Left ventricle myocardium inferior (tissue), 1 donor: ENCODE measurements at regions not wholly inside any gene's neighbourhood (a gene's known extent, or its start where the extent isn't known, plus 50 kb on each side); places are given as distances from the start of the nearest gene placed in this dataset.

Experiments
- DNase-seq: peaks from one replicate; pipeline ENCODE4 v3.0.0-alpha.2; 2020
- H3K27ac ChIP-seq: fragments of 200-600 bp; replicated peaks from 2 replicates; pipeline ENCODE4 v1.8.0; 2021
- H3K27me3 ChIP-seq: fragments of 200-600 bp; 2 replicates; pipeline ENCODE4 v1.8.0; 2021; ENCODE audit warnings: low read depth
- H3K36me3 ChIP-seq: fragments of 200-600 bp; 2 replicates; pipeline ENCODE4 v1.8.0; 2021
- H3K4me1 ChIP-seq: fragments of 200-600 bp; 2 replicates; pipeline ENCODE4 v1.8.0; 2021
- H3K4me3 ChIP-seq: fragments of 200-600 bp; 2 replicates; pipeline ENCODE4 v1.8.0; 2021; ENCODE audit warnings: mild to moderate bottlenecking, moderate library complexity
- H3K9me3 ChIP-seq: fragments of 200-600 bp; replicated peaks from 2 replicates; pipeline ENCODE4 v1.8.0; 2021
- intact Hi-C: fragments of 100-400 bp; cut with micrococcal nuclease; formaldehyde crosslinking; loops from one replicate; pipeline ENCODE4 v1.11.0; 2022
- TF ChIP-seq, protein P1 (sequence below): fragments of 200-600 bp; IDR thresholded peaks from 2 replicates; pipeline ENCODE4 v1.8.0; 2021; ENCODE audit warnings: antibody characterized with exemption, mild to moderate bottlenecking, borderline replicate concordance
- donor health status: DM: no; HTN: yes; CAD: no; lungs with severe emphysema.

DNA sequence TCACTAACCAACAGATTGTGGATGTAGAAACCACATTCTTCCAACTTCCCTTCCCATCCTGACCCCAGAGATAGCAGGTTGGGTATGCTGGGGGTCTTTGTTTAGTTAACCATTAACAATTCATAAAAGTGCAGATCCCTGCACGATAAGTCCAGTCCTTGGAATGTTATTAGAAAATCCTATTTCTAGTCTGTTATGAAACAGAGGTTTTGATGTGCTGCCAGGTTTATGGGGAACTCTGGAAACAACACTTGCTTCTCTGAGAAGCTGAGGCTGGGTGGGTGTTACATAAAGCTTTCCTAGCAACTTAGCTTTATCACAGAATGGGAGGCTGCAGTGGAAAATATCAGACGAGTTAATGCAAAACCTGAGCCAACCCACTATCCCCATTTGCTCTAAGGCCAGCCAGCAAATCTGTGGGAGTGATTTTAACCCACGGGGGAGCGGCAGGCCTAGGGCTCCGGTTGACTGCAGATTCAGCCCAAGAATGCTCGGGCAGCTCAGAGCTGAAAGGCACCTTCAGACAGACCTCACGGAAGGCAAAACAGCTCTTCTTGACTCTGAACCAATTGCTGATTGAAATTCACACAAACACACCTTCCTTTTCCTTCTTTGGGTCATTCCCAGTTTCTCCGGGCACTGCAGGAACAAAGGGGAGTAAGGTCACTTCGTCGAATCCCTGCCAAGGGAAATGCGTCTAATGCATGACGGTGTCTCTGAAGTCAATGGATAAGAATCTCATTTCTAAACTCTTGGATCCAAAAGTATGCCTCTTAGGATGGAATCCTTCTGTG lies 111.7 kb upstream of the IRF2BP2 start:
- intact Hi-C loops = loop anchor here (2.0 to 10.0 kb wide), 4 partner anchors 111 to 356 kb away; partner anchors contain the start of gene IRF2BP2
- Histone ChIP-seq H3K4me1 (peaks cover 96% of the 10 kb centered on the region), H3K9me3 (no peaks in the 10 kb centered on the region), H3K36me3 (no peaks in the 10 kb centered on the region), H3K4me3 (peak overlapping the region; percentile 41), H3K27me3 (no peaks in the 10 kb centered on the region), H3K27ac (peak overlapping the region; percentile 99)
- DNase-seq = peak; percentile 60
- TF ChIP-seq, protein P1, sequence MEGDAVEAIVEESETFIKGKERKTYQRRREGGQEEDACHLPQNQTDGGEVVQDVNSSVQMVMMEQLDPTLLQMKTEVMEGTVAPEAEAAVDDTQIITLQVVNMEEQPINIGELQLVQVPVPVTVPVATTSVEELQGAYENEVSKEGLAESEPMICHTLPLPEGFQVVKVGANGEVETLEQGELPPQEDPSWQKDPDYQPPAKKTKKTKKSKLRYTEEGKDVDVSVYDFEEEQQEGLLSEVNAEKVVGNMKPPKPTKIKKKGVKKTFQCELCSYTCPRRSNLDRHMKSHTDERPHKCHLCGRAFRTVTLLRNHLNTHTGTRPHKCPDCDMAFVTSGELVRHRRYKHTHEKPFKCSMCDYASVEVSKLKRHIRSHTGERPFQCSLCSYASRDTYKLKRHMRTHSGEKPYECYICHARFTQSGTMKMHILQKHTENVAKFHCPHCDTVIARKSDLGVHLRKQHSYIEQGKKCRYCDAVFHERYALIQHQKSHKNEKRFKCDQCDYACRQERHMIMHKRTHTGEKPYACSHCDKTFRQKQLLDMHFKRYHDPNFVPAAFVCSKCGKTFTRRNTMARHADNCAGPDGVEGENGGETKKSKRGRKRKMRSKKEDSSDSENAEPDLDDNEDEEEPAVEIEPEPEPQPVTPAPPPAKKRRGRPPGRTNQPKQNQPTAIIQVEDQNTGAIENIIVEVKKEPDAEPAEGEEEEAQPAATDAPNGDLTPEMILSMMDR = no peak

DNA sequence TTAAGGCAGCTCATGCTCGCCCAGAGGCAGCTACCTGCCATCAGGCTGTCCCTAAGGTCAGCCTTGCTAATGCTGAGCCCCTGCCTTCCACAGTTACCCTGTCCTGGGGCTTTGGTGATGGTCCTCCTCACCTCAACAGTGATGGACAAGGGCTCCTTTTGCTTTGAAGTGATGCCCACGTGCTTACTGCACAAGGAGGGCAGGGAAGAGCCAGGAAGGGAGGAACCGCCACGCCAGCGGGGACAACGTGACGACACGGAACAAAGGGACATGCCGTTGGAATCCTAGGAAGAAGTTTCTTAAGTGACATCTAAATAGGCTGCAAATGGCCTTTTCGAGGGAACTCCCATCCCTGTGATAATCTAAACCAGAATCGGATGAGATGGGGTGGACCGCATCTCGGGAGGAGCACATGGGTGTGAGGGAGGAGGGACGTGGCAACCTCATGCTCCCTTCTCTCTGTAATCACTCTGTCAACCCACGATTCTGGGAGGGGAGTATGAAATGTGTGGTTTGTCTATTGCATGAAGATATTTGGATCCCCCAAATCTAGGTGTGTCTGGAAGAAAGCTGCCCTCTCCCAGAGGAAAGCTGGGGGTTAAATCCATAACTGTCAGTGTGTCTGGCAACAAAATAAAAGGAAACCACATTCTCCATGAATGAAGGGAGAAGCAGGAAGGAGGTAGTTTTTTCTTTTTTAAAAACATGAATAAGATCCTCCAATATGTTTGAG lies 110.9 kb upstream of the IRF2BP2 start:
- DNase-seq = no peak
- intact Hi-C loops = loop anchor here (2.0 to 10.0 kb wide), 4 partner anchors 110 to 356 kb away; partner anchors contain the start of gene IRF2BP2
- H3K4me3 ChIP-seq = no peak overlapping the region
- H3K27me3 ChIP-seq = no peaks in the 10 kb centered on the region
- TF ChIP-seq, protein P1 = no peak
- H3K36me3 ChIP-seq = no peaks in the 10 kb centered on the region
- peaks cover 96% of the 10 kb centered on the region for H3K4me1 ChIP-seq
- no peaks in the 10 kb centered on the region for H3K9me3 ChIP-seq
- peak overlapping the region; percentile 99 for H3K27ac ChIP-seq

DNA sequence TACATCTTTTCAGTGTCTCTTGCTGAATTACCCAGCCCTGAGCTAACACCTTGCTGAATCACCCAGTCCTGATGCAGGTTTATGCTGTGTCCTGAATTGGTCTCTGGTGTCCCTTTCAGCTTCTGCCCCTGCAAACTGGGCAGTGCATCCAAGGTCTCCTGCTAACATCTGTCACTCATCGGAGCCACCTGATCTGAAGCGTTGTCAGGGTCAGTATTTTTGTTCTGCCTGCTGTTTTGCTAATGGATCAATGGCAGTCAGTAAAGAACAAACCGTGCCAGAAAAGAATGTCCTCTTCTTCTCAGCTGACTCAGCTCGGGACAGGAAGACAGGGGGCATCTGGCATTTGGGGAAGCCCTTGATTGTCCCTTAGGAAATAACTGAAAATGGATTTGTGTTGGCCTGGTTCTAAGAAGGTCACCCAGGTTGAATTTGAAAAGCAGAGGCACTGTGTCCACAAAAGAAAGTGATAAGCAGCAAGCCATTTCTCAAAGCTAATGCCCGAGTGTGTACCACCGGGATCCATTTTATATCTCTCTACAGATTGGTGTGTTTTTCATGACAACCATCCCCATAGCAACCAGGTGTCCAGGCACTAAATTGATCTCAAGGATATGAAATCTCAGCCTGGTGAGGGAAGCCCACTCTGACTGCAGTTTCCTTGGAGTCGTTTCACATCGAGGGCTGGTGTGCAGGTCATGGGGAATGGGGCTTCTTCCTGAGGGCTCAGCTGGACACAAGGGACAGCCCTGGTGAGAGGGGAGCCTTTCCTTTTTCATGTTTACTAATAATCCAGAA lies 109.7 kb upstream of the IRF2BP2 start:
- Histone ChIP-seq H3K4me1 (peaks cover 89% of the 10 kb centered on the region), H3K27me3 (no peaks in the 10 kb centered on the region), H3K36me3 (no peaks in the 10 kb centered on the region), H3K9me3 (no peaks in the 10 kb centered on the region), H3K27ac (peak overlapping the region; percentile 99), H3K4me3 (no peak overlapping the region)
- no peak for DNase-seq
- TF ChIP-seq, protein P1 = no peak
- intact Hi-C loops = loop anchor here (2.0 to 10.0 kb wide), 4 partner anchors 109 to 358 kb away; partner anchors contain the start of gene IRF2BP2

DNA sequence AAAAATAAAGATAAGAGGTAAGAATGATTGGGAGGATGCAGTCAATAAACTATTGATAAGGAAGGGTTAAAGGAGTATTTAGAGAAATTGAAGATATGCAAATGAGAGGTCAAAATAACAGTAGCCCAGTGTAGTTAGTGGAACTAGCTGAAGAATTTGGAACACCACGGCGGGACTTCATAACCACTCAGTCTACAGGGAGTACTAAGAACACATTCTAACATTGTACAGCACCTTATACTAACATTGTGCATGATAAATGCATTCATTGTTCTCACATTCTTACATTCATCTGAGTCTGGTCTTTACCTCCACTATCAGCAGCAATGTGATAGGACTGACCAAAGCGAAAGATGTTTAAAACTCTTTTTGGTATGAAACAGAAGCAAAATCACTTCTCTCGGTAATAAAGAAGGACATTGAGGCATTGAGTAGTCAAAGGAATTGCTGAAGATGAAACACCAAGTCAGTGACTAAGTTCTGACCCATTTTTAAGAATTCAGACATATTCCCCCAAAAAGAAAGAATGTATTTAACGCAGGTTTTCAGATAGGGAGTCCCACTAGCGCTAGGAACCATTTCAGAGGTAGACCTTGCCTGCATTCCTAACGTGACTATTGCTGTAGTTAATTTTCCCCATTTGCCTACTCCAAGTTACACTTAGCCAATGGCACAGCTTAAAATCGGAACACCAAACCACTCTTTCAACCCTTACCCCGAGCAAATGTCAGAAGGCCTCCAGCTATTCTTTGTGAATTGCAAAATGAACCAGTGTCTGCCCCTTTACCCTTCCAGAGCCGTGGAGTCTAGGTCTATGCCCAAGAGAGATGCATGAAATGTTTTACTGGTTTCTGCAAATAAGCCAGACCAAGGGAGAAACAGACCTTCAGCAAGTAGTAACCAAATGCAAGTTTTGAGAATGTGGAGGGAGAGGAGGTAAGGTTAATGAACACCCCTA lies 108.8 kb upstream of the IRF2BP2 start:
- no peaks in the 10 kb centered on the region for H3K9me3 ChIP-seq
- H3K4me1 ChIP-seq = peaks cover 85% of the 10 kb centered on the region
- no peak for DNase-seq
- no peak overlapping the region for H3K4me3 ChIP-seq
- peak overlapping the region; percentile 99 for H3K27ac ChIP-seq
- TF ChIP-seq, protein P1 = no peak
- no peaks in the 10 kb centered on the region for H3K27me3 ChIP-seq
- intact Hi-C loops = no loop called here
- H3K36me3 ChIP-seq = no peaks in the 10 kb centered on the region
